ENCODE measurements at regions not wholly inside any gene's neighbourhood (a gene's known extent, or its start where the extent isn't known, plus 50 kb on each side); places are given as distances from the start of the nearest gene placed in this dataset.

DNA sequence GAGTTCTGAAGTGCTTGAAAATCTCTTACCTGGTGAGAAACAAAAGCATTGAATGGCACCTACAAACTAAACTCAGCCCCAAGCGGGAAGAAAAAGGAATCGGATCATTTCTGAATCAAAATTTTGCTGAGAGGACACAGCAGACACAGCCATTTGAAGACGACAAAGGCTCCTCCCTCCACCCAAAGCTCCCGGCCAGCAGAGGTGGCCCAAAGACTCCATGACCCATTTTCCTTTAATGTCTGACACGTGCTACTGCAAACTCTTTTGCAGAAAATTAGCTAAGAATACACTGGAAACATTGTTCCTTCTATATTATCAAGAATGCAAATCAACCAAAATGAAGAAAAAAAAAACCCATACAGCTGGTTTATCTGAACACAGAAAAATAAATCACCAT is 85.9 kb upstream of the FOXN3 start:
- no peak overlapping the region for H3K4me3 ChIP-seq (replicated peaks; ENCODE audit: low read depth, low read length)
- TF ChIP-seq, protein P1, sequence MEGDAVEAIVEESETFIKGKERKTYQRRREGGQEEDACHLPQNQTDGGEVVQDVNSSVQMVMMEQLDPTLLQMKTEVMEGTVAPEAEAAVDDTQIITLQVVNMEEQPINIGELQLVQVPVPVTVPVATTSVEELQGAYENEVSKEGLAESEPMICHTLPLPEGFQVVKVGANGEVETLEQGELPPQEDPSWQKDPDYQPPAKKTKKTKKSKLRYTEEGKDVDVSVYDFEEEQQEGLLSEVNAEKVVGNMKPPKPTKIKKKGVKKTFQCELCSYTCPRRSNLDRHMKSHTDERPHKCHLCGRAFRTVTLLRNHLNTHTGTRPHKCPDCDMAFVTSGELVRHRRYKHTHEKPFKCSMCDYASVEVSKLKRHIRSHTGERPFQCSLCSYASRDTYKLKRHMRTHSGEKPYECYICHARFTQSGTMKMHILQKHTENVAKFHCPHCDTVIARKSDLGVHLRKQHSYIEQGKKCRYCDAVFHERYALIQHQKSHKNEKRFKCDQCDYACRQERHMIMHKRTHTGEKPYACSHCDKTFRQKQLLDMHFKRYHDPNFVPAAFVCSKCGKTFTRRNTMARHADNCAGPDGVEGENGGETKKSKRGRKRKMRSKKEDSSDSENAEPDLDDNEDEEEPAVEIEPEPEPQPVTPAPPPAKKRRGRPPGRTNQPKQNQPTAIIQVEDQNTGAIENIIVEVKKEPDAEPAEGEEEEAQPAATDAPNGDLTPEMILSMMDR (IDR thresholded peaks at IDR 0.05; ENCODE audit: low read length, missing control alignments): no peak

DNA sequence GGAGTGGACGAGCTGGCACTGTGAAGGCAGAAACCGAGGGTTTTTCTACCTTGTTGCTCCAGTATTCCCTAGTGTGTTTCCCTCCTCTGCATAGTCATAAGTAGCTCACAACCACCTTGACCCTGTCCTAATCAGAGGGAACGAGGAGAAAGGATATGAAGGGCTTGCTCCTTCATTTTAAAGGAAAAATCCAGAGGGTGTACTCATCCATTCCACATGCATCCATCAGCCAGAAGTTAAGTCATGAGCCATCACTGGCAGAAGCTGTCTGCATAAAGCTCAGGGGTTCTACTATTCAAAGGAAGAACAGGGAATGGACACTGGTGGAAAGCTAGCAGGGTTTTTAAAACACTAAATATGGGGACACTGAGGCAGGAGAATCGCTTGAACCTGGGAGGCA is 84.3 kb upstream of the FOXN3 start:
- TF ChIP-seq, protein P1 (IDR thresholded peaks at IDR 0.05; ENCODE audit: low read length, missing control alignments): no peak
- DNase-seq (ENCODE audit: low read depth): no peak
- H3K4me3 ChIP-seq (replicated peaks; ENCODE audit: low read depth, low read length): no peak overlapping the region

More for the DNA sequence above, 85.9 kb upstream of the FOXN3 start:
- DNase-seq (ENCODE audit: low read depth): no peak

DNA sequence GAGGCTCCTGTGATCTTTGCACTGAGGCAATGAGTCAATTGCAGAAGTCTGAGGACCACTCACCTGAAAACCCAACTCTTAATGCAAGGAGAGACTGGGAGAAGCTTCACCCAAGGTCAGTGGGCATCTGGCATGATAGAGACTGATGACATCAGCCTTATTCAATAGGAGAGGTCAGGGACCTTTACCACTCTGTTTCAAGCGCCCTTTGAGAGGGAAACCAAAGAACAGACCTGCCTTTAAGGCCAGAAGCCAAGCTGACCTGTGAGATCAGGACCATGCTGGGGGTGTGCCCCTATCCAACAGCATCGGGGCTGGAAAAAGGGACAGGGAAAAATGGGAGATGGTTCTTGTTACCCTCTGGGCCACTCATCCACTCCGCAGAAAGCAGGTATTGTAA is 83.3 kb upstream of the FOXN3 start:
- no peak for DNase-seq (ENCODE audit: low read depth)
- H3K4me3 ChIP-seq (replicated peaks; ENCODE audit: low read depth, low read length): no peak overlapping the region
- TF ChIP-seq, protein P1 (IDR thresholded peaks at IDR 0.05; ENCODE audit: low read length, missing control alignments): no peak

DNA sequence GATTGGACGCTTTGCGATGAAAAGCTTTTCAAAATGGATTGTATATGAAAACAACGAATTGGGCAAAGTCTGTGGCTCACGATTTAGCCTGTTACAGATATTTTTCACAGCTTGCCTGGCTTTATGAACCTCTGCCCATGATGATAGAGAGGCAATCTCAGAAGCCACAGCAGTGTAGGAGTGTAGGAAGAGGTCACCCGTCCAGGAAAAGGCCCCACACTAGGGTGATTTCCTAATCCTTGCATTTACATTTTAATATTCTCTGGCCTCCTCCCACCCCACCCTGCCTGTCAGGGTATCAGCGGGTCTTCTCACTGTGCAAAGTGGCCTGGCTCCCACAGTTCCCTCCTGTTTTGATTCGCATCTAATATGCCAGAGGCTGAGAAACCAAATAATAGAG is 81.8 kb upstream of the FOXN3 start:
- DNase-seq (ENCODE audit: low read depth): peak; percentile 36
- TF ChIP-seq, protein P1 (IDR thresholded peaks at IDR 0.05; ENCODE audit: low read length, missing control alignments): no peak
- no peak overlapping the region for H3K4me3 ChIP-seq (replicated peaks; ENCODE audit: low read depth, low read length)

DNA sequence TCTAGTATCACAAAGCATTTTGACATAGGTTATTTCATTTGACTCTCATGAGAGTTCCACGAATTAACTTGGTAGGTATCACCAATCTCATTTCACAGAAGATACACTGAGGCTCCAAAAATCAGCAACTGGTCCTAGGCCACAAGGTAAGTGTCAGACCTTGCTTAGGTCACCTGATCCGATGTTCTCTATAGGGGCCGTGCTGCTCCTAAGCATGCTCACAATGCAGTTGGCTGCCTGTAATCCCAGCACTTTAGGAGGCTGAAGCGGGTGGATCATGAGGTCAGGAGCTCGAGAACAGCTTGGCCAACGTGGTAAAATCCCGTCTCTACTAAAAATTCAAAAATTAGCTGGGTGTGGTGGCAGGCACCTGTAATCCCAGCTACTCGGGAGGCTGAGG is 78.7 kb upstream of the FOXN3 start:
- TF ChIP-seq, protein P1 (IDR thresholded peaks at IDR 0.05; ENCODE audit: low read length, missing control alignments): no peak
- no peak overlapping the region for H3K4me3 ChIP-seq (replicated peaks; ENCODE audit: low read depth, low read length)
- DNase-seq (ENCODE audit: low read depth): no peak

DNA sequence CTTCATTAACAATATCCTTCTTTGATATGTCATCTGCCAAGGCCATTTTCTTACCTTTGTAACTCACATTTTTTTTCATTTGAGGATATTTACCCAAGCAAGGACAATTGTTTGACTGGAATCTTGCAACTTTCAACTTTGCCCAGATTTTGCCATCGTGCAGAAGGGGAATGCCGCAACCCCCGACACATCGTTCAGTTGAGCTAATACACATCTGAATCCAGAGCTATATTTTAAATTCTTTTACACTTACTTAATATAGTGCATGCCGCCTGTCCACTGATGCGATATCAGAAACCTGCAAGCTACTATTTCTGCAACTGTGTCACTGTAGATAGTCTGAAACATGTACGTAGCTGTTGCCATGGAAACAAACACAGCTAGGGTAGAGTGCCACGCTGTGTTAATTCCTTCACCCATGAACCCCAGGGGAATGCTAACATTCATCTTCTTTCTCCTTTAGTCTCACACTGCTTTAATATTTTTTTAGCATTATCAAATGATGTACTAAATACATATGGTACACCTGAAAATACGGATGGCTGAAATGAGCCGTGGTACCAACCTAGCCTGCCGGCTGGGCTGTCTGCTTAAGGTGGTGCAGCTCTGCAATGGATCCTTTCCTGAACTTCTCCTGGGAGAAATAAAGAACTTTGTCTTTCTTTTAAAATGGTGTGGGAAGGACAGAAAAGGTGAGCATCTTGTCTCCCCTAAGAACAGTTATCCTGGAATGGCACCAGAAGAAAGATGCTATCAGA is 77.0 kb upstream of the FOXN3 start:
- no peak for DNase-seq (ENCODE audit: low read depth)
- H3K4me3 ChIP-seq (replicated peaks; ENCODE audit: low read depth, low read length): no peak overlapping the region
- TF ChIP-seq, protein P1 (IDR thresholded peaks at IDR 0.05; ENCODE audit: low read length, missing control alignments): no peak

DNA sequence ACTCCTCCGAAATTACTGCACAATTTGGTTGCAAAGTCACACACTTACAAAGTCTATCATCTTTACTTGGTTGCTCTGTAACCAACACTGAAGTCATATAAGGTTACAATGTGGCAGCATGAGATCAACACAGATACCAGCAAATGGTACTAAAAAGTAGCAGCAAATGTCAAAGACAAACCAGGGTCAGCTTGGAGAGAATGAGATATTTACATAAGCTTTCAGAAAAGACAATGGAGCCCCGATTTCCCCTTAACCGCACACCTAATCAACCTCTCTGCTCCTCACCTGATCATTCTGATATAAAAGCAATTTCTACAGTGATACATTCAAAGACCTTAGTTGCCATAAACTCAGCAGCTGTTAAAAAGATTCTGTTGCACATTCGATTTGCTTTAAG is 76.4 kb upstream of the FOXN3 start:
- TF ChIP-seq, protein P1 (IDR thresholded peaks at IDR 0.05; ENCODE audit: low read length, missing control alignments): no peak
- DNase-seq (ENCODE audit: low read depth): no peak
- H3K4me3 ChIP-seq (replicated peaks; ENCODE audit: low read depth, low read length): no peak overlapping the region

All from fibroblast of pulmonary artery (primary cell).